Neural cell (in vitro differentiated cells): ENCODE measurements at regions not wholly inside any gene's neighbourhood (a gene's known extent, or its start where the extent isn't known, plus 50 kb on each side); places are given as distances from the start of the nearest gene placed in this dataset.

Experiments
- H2AFZ ChIP-seq: fragments of 200-600, 300-800 bp; sonication (generic), shearing (Covaris generic); 2 replicates; pipeline ENCODE4 v1.6.0; 2014; ENCODE audit warnings: low read depth, mild to moderate bottlenecking, antibody characterized with exemption, low read length, moderate library complexity
- H3F3A ChIP-seq: fragments of 200-600 bp; shearing (Covaris generic); 2 replicates; pipeline ENCODE4 v1.6.1; 2016; ENCODE audit warnings: mild to moderate bottlenecking, moderate library complexity, mixed read lengths, antibody characterized with exemption, low read length; ENCODE audit not compliant: insufficient read depth, poor library complexity, severe bottlenecking
- H3K27ac ChIP-seq: fragments of 200-600, 300-800 bp; sonication (generic), shearing (Covaris generic); 2 replicates; pipeline ENCODE4 v1.5.1; 2014; ENCODE audit warnings: mild to moderate bottlenecking, low read length, moderate library complexity
- H3K27me3 ChIP-seq: fragments of 300-800, 200-600 bp; sonication (generic), shearing (Covaris generic); 2 replicates; pipeline ENCODE4 v1.6.0; 2014; ENCODE audit warnings: mild to moderate bottlenecking, low read depth, low read length, moderate library complexity; ENCODE audit not compliant: insufficient read depth
- H3K36me3 ChIP-seq: fragments of 300-800, 200-600 bp; sonication (generic), shearing (Covaris generic); 2 replicates; pipeline ENCODE4 v1.5.1; 2014; ENCODE audit warnings: mild to moderate bottlenecking, antibody characterized with exemption, low read length, moderate library complexity; ENCODE audit not compliant: insufficient read depth
- H3K4me2 ChIP-seq: fragments of 300-800, 200-600 bp; sonication (generic), shearing (Covaris generic); 2 replicates; pipeline ENCODE4 v1.6.0; 2014; ENCODE audit warnings: mild to moderate bottlenecking, low read length
- H3K4me3 ChIP-seq: fragments of 300-800, 200-600 bp; sonication (generic), shearing (Covaris generic); 2 replicates; pipeline ENCODE4 v1.5.1; 2014; ENCODE audit warnings: mild to moderate bottlenecking, low read length, moderate library complexity
- H3K79me2 ChIP-seq: fragments of 200-600 bp; shearing (Covaris generic); replicated peaks from 2 replicates; pipeline ENCODE4 v1.6.0; 2014; ENCODE audit warnings: mild to moderate bottlenecking, low read length, moderate library complexity; ENCODE audit not compliant: insufficient read depth
- H3K9ac ChIP-seq: fragments of 300-800, 200-600 bp; sonication (generic), shearing (Covaris generic); 2 replicates; pipeline ENCODE4 v1.6.1; 2016; ENCODE audit warnings: mild to moderate bottlenecking, low read length, mixed read lengths
- H3K9me2 ChIP-seq: fragments of 200-600 bp; shearing (Covaris generic); 2 replicates; pipeline ENCODE4 v1.6.1; 2016; ENCODE audit warnings: mild to moderate bottlenecking, low read length, mixed read lengths; ENCODE audit not compliant: insufficient read depth
- H3K9me3 ChIP-seq: fragments of 200-600, 300-800 bp; sonication (generic), shearing (Covaris generic); 2 replicates; pipeline ENCODE4 v1.6.1; 2016; ENCODE audit warnings: mild to moderate bottlenecking, mixed run types, low read length, moderate library complexity, mixed read lengths
- H4K20me1 ChIP-seq: fragments of 200-600 bp; shearing (Covaris generic); 2 replicates; pipeline ENCODE4 v1.6.1; 2016; ENCODE audit warnings: mild to moderate bottlenecking, mixed run types; ENCODE audit not compliant: insufficient read depth
- EP300 ChIP-seq: fragments of 450-650 bp; conservative IDR thresholded peaks from 2 replicates; pipeline ENCODE4 v1.6.1; 2014; ENCODE audit warnings: antibody characterized with exemption, mild to moderate bottlenecking, moderate library complexity; ENCODE audit not compliant: poor library complexity, severe bottlenecking
- EZH2 ChIP-seq: fragments of 200-600, 300-800 bp; shearing (Covaris generic), sonication (generic); IDR thresholded peaks from 2 replicates; pipeline ENCODE4 v1.6.1; 2014; ENCODE audit warnings: antibody characterized with exemption, low read length, borderline replicate concordance, mild to moderate bottlenecking; ENCODE audit not compliant: insufficient read depth, poor library complexity, severe bottlenecking
- MXI1 ChIP-seq: fragments of 450-650 bp; conservative IDR thresholded peaks from 2 replicates; pipeline ENCODE4 v1.6.1; 2014; ENCODE audit warnings: antibody characterized with exemption, mild to moderate bottlenecking; ENCODE audit not compliant: poor library complexity, severe bottlenecking
- POLR2AphosphoS5 ChIP-seq: IDR thresholded peaks from 2 replicates; pipeline ENCODE4 v1.6.1; 2012
- RAD21 ChIP-seq: fragments of 450-650 bp; conservative IDR thresholded peaks from 2 replicates; pipeline ENCODE4 v1.6.1; 2014; ENCODE audit warnings: antibody characterized with exemption, mild to moderate bottlenecking, moderate library complexity
- SMC3 ChIP-seq: fragments of 450-650 bp; conservative IDR thresholded peaks from 2 replicates; pipeline ENCODE4 v1.6.1; 2014; ENCODE audit warnings: antibody characterized with exemption, mild to moderate bottlenecking, moderate library complexity; ENCODE audit not compliant: poor library complexity
- TAF1 ChIP-seq: IDR thresholded peaks from 2 replicates; pipeline ENCODE4 v1.6.1; 2012; ENCODE audit warnings: low read depth
- TF ChIP-seq, protein P1 (sequence below): IDR thresholded peaks from 2 replicates; pipeline ENCODE4 v1.6.1; 2012; ENCODE audit warnings: borderline replicate concordance
- TF ChIP-seq, protein P2 (sequence below): fragments of 450-650 bp; IDR thresholded peaks from 2 replicates; pipeline ENCODE4 v1.5.1; 2014; ENCODE audit warnings: antibody characterized with exemption, mild to moderate bottlenecking, moderate library complexity; ENCODE audit not compliant: poor library complexity, severe bottlenecking

DNA sequence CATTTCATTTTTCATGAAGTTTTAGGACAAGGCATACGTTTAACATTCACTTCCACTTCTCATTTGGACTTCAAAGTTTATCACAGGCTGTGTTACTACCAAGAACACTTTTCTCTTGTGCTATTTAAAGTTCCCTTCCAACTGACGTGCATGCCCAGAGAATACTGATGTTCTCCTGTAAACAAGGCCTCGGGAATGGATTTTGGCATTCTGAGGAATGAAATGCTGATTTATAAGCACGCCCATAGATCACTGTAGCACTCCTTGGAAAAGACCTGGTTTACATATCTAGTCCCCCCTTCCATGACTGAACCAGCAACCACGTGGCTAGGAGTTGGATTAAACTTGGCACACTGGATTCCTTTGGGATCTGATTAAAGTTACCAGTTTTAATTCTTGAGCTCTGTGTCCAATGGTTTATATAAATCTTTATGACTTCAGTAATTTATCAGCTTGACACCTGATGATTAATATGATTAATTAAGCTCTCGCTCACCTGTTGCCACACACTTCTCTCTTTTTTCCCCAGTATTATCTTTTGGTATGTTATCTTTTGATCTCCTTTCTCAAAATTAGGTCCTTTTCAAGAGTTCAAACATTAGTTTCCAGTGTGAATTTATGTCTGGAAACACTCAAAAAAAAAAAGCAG, 122.4 kb upstream of the HAND2 start:
- no peak overlapping the region for H2AFZ ChIP-seq
- H3K27ac ChIP-seq = no peak overlapping the region
- no peaks in the 10 kb centered on the region for H3K36me3 ChIP-seq
- no peaks in the 10 kb centered on the region for H4K20me1 ChIP-seq
- no peaks in the 10 kb centered on the region for H3K79me2 ChIP-seq
- no peak overlapping the region for H3K9ac ChIP-seq
- H3K4me3 ChIP-seq = no peak overlapping the region
- TF ChIP-seq EP300 = no peak
- TF ChIP-seq TAF1 = no peak
- TF ChIP-seq RAD21 = no peak
- no peak for TF ChIP-seq EZH2
- no peak for TF ChIP-seq MXI1
- H3K27me3 ChIP-seq = no peaks in the 10 kb centered on the region
- H3K9me3 ChIP-seq = no peaks in the 10 kb centered on the region
- H3K4me2 ChIP-seq = no peak overlapping the region
- no peaks in the 10 kb centered on the region for H3F3A ChIP-seq
- H3K9me2 ChIP-seq = no peaks in the 10 kb centered on the region

DNA sequence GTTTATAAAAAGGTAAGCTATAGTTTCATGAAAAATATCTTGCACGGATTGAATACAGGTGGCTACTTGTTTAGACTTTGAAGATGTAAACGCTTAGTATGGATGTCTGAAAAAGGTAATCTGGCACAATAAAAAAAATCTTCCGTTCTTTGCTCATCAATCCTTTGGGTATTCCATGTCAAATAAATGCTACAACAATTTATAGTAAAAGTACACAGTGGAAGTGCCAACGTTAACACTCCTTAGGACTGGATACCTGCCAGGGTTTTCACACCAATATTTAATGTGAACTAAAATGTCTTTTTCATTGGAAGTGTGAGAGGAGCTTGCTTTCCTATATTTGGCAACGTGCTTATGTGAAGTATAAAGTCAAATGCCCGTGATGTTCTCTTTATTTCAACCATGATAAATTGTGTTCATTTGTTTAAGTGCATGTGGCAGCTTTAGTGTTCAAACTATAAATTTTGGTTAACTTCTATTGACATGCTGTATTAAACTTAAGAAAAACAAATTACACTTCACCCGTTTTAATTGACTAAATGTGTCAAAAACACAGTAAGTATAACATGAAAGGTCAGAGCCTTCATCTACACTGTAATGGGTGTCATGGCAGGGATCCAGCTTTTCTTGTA, 121.7 kb upstream of the HAND2 start:
- H3K27ac ChIP-seq = no peak overlapping the region
- no peak overlapping the region for H2AFZ ChIP-seq
- H3K9me3 ChIP-seq = no peaks in the 10 kb centered on the region
- no peaks in the 10 kb centered on the region for H3K36me3 ChIP-seq
- TF ChIP-seq TAF1 (no peak), SMC3 (no peak), POLR2AphosphoS5 (no peak), EP300 (no peak), EZH2 (no peak), MXI1 (no peak), RAD21 (no peak)
- TF ChIP-seq, protein P1, sequence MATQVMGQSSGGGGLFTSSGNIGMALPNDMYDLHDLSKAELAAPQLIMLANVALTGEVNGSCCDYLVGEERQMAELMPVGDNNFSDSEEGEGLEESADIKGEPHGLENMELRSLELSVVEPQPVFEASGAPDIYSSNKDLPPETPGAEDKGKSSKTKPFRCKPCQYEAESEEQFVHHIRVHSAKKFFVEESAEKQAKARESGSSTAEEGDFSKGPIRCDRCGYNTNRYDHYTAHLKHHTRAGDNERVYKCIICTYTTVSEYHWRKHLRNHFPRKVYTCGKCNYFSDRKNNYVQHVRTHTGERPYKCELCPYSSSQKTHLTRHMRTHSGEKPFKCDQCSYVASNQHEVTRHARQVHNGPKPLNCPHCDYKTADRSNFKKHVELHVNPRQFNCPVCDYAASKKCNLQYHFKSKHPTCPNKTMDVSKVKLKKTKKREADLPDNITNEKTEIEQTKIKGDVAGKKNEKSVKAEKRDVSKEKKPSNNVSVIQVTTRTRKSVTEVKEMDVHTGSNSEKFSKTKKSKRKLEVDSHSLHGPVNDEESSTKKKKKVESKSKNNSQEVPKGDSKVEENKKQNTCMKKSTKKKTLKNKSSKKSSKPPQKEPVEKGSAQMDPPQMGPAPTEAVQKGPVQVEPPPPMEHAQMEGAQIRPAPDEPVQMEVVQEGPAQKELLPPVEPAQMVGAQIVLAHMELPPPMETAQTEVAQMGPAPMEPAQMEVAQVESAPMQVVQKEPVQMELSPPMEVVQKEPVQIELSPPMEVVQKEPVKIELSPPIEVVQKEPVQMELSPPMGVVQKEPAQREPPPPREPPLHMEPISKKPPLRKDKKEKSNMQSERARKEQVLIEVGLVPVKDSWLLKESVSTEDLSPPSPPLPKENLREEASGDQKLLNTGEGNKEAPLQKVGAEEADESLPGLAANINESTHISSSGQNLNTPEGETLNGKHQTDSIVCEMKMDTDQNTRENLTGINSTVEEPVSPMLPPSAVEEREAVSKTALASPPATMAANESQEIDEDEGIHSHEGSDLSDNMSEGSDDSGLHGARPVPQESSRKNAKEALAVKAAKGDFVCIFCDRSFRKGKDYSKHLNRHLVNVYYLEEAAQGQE = no peak
- TF ChIP-seq, protein P2, sequence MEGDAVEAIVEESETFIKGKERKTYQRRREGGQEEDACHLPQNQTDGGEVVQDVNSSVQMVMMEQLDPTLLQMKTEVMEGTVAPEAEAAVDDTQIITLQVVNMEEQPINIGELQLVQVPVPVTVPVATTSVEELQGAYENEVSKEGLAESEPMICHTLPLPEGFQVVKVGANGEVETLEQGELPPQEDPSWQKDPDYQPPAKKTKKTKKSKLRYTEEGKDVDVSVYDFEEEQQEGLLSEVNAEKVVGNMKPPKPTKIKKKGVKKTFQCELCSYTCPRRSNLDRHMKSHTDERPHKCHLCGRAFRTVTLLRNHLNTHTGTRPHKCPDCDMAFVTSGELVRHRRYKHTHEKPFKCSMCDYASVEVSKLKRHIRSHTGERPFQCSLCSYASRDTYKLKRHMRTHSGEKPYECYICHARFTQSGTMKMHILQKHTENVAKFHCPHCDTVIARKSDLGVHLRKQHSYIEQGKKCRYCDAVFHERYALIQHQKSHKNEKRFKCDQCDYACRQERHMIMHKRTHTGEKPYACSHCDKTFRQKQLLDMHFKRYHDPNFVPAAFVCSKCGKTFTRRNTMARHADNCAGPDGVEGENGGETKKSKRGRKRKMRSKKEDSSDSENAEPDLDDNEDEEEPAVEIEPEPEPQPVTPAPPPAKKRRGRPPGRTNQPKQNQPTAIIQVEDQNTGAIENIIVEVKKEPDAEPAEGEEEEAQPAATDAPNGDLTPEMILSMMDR = no peak
- no peaks in the 10 kb centered on the region for H4K20me1 ChIP-seq
- no peak overlapping the region for H3K4me3 ChIP-seq
- no peak overlapping the region for H3K9ac ChIP-seq
- no peaks in the 10 kb centered on the region for H3K27me3 ChIP-seq
- H3K9me2 ChIP-seq = no peaks in the 10 kb centered on the region
- no peak overlapping the region for H3K4me2 ChIP-seq
- H3F3A ChIP-seq = no peaks in the 10 kb centered on the region
- no peaks in the 10 kb centered on the region for H3K79me2 ChIP-seq
